HG03060 (cell line): ENCODE measurements at regions not wholly inside any gene's neighbourhood (a gene's known extent, or its start where the extent isn't known, plus 50 kb on each side); places are given as distances from the start of the nearest gene placed in this dataset.

Source experiments
- ATAC-seq: cut with Tn5 transposase; IDR thresholded peaks from one replicate; pipeline ENCODE4 v1.9.1; 2021; ENCODE audit warnings: low read depth, moderate number of reproducible peaks; ENCODE audit not compliant: unreplicated experiment

DNA sequence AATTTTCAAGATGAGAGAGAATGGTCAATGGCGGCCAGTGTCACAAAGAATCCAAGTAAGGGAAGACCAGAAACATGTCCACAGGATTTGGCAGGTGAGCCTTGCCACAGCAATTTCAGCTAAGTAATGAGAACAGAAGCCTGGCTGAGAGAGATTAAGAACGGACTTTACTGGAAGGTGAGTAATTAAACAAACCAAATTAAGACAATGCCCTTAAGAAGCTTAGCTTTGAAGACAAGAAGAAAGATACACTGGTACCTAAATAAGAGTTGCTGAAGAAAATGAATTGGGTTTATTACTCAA lies 145.4 kb upstream of the PLEKHG7 start:
- no peak for ATAC-seq

GRCh38 chr12:92556637-92557421 lies 146.0 kb upstream of the PLEKHG7 start:
- no peak for ATAC-seq

DNA sequence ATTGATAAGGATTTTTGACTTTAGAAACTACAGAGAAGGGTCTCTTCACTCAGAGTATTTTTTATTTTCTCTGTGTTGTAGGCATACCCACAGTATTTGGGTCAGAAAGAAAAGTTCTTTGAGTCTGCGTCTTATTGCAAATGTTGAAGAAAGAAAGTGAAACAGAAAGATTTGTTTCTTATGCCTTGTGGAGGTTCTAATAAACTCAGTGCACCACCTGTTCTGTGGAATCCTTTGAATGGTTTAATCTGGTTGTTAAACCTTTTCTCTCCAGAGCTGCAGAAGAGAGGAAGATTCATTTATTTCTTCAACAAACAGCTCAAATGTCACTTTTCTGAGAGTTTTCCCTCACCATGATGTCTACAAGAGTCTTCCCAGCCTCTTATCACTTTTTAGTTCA lies 146.6 kb upstream of the PLEKHG7 start:
- no peak for ATAC-seq

DNA sequence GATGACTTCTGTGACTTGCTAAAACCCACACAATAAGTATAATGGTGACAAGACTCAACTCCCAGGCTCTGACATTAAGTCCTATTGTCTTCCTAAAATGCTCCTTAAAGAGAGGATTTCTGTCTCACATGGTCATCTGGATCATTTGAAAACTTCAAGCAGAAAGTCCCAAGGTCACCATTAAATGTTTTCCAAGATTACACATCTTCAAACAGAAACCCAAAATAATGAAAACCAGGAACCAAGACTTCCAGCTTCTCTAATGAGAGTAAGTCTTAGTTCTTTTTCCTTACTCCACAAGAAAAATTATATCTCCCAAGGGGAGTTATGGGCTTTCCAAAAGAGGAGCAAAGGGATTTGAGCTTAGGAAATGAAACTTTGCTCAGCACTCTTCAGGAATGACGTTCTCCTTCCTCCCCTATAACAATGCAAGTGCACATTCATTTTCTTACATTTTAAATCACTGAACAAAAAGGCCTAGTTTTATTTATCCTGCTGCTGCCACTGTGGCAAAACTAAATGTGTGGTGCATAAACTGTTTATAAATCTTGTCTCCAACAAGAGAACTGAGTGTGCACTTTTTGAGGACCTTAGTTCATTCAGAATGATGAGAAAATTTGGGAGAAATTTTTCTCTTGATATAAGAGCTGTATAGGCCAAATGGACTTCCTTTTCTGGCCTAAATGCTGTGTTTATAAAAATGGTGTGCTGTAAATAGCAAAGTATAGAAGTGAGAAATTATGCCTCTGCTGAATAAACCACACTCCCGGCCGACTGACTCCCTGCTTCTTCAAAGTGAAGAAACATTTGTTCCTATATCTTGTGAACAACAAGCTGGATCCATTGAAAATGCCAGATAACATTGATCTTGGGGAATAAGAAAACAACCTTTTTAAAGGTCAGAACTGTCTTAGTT lies 148.4 kb upstream of the PLEKHG7 start:
- no peak for ATAC-seq

DNA sequence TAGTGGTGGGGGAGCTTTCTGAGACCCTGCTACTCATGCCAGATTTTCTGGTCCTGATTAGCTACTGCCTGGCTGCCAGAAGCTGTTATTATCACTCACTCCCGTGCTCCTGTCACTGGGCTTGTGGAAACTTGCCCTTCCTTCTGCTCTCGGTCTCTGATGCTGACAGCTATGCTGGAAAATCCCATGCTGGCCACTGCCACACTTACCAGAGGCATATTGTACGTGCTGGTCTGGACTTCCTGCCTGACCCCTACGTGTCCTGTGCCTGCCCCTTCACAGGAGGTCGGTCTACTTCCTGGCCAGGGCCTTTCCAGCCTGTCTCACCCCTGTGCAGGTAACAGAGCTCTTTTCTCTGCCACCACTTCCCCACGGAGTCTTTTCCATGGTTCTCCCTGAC lies 149.4 kb upstream of the PLEKHG7 start:
- no peak for ATAC-seq

- no peak for ATAC-seq
These were observed 150.2 kb upstream of the PLEKHG7 start for GRCh38 chr12:92552412-92553108.

DNA sequence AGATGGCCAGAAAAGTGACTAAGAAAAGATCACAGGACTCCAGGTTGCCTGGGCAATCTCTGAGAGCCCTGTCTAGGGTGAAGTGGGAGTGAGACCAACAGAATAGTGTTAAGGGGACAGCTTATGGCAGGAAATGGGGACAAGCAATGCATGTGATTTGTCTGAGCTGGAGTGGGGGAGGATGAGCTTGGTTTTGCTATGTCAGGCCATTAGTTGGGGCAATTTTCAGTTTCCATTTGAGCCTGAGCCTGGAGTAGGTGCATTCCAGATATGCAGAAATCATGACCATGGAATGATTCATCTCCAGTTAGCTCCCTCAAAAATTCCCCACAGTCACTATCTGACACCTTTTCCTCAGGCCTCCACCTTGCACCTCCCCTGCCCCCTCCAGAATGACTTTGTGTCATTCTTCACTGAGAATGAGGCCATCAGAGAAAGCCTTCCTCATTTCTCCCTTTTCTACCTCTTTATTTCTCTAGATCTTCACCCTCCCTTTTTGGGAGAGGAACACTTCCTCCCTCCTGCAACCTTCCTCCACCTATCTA lies 150.9 kb upstream of the PLEKHG7 start:
- peak; percentile 50 for ATAC-seq

DNA sequence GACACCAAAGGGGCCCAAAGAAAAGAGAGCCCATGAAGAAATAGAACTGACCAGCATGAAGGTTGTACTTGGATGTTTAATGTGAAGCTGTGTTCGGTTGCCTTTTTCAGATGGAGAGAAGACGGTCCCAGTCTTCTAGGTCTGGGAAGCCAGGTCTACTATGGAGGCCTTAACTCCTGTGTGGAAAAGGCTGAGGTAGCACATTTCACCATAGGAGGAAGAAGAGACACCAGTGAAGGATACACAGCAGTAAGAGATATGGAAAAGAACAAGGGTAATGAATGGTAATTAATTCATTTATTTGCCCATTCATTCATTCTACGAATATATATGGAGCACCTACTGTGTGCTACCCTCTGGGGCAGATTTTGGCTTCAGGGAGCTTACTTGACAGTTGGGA lies 151.6 kb upstream of the PLEKHG7 start:
- ATAC-seq = no peak

- ATAC-seq = no peak
These were observed 152.1 kb upstream of the PLEKHG7 start for GRCh38 chr12:92550661-92551060.

DNA sequence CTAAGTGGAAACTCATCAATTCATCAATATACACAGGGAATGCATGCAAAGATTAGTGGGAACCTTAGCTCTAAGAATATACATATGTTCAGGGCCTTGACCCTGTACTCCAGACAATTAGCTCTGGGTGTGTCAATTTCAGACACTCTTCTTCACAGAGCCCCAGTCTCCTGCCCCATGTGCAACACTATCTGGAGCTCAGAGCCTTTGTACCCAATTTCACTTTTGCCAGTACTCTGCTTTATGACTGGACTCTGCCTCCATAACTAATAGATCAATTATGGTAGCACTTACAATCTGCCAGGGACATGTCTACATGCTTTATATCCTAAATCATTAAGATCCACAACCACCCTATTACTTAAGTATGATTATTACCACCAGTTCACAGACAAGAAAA lies 152.5 kb upstream of the PLEKHG7 start:
- ATAC-seq = no peak

DNA sequence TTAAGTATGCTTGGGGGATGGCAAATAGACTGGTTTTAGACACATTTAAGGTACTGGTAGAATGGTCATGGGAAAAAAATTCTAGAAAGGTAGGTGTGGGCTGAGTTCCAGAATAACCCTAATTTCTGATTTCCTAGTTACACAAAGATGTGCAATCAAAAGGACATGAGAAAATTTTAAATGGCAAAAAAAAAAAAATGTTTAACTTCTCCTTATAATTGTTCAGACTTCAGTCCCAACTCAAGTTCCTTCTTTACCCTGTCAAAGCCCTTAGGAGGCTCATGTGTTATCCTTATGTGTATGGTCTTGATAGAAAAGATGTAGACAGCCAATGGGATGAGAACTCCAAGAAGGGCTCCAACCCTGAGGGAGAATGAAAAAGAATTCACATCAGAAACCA lies 153.3 kb upstream of the PLEKHG7 start:
- ATAC-seq = no peak

DNA sequence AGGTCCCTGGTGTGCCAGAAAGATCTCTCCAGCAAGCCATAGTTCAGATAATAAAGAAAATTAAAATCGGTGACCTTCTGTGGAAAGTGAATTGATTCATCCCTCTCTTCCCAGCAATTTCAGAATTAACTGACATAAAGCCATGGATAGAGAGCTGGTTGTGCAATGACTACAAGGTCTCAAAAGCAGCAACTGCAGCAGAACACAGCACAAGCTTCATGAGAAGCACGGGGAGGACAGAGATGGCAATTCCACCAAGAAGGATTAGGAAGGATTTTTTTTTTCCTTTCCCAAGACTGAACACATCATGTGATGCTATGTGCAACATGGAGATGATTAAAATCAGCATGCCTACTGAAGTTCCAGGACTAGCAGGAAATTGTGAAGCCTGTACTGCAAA lies 154.9 kb upstream of the PLEKHG7 start:
- ATAC-seq = no peak

DNA sequence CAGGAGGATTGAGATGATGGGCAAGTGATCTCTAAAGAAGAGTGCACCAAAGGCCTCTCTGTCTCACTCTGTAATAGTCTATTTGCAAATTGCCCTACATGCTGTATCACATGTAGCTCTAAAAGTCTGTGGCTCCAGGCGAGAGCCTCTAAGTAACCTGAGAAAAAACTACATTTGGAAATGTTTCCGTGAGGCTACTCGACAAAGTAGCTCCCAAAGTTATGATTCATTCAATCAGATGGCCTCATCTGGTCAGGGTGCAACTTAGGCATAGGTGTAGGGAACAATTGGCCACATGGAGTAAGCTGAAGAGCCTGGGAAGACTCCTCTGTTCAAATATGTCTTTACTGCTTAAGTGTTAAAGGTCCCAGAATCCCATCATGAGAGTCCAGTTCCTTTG lies 155.4 kb upstream of the PLEKHG7 start:
- no peak for ATAC-seq

GRCh38 chr12:92546635-92547348 lies 156.0 kb upstream of the PLEKHG7 start:
- ATAC-seq = peak; percentile 58

DNA sequence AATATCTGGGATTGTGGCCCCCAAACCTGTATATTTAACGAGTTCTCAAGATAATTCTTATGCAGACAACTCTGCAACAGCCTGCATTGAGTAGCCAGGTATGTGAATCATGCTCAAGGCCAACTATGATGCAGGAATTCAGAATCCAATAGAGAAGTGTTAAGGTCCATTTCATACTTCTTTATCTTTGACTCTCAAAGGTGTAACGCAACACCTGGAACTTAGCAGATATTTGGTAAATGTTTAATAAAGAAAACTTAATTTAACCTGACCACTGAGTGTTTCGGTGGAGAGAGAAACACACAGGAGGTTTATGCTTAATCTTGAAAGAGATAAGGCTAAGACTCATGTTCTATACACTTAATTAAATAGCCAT lies 156.5 kb upstream of the PLEKHG7 start:
- ATAC-seq = no peak

DNA sequence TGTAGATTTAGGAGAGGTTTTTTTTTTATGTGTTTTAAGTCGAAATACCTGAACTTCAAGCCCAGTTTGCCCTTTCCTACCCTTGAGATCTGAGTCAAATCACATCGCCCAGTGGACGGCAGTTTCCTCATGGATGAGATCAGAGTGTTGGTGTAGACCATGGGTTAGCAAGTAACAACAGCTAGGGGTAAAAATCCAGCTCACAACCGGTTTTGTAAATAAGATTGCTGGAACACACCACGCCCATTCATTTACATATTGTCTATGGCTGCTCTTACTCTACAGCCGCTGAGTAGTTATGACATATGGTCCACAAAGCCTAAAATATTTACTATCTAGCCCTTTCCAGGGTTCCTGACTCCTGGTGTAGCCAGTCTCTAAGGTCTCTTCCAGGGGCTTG lies 158.5 kb upstream of the PLEKHG7 start:
- no peak for ATAC-seq

GRCh38 chr12:92543840-92544239 lies 158.9 kb upstream of the PLEKHG7 start:
- no peak for ATAC-seq

- no peak for ATAC-seq
These were observed 159.4 kb upstream of the PLEKHG7 start for GRCh38 chr12:92543359-92543758.

DNA sequence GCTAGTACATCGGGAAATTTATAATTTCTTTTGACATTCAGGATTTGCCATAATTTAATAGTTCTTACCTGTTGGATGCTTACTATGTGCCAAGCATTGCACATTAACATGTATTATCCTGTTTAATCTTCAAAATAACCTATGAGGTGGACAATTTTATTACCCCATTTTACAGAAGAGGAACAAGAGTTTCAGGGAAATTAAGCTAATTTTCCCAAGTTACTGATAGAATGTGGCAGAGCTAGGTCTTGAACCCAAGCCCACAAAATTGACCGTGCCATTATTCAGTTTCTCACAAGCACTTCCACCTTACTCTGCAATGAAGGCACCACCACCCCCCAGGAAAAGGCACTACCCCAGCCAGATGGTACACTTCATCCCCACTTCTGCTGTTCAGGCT lies 161.1 kb upstream of the PLEKHG7 start:
- ATAC-seq = no peak

- no peak for ATAC-seq
These were observed 161.9 kb upstream of the PLEKHG7 start for GRCh38 chr12:92540782-92541423.
